ENCODE measurements at regions not wholly inside any gene's neighbourhood (a gene's known extent, or its start where the extent isn't known, plus 50 kb on each side); places are given as distances from the start of the nearest gene placed in this dataset.
"Not testable (repeated sequence)": the region's sequence is repeated elsewhere in the genome, so short reads cannot be mapped to it uniquely, and the experiment has no call there.

GRCh38 chr16:26395700-26396099, 671.0 kb upstream of the C16orf82 start:
- DNase-seq (ENCODE audit: low read depth): no peak

- no peak for DNase-seq (ENCODE audit: low read depth)
Observed at GRCh38 chr16:26396511-26397235, 670.1 kb upstream of the C16orf82 start.

- DNase-seq (ENCODE audit: low read depth): no peak
Observed at GRCh38 chr16:26413780-26414179, 652.9 kb upstream of the C16orf82 start.

GRCh38 chr16:26419458-26419857, 647.3 kb upstream of the C16orf82 start:
- DNase-seq (ENCODE audit: low read depth): not testable (repeated sequence)

- DNase-seq (ENCODE audit: low read depth): no peak
Observed at GRCh38 chr16:26430618-26431017, 636.1 kb upstream of the C16orf82 start.

- no peak for DNase-seq (ENCODE audit: low read depth)
Observed at GRCh38 chr16:26433807-26434206, 632.9 kb upstream of the C16orf82 start.

- no peak for DNase-seq (ENCODE audit: low read depth)
Observed at GRCh38 chr16:26441178-26441577, 625.5 kb upstream of the C16orf82 start.

GRCh38 chr16:26442321-26442720, 624.4 kb upstream of the C16orf82 start:
- DNase-seq (ENCODE audit: low read depth): no peak

- no peak for DNase-seq (ENCODE audit: low read depth)
Observed at GRCh38 chr16:26447570-26447969, 619.2 kb upstream of the C16orf82 start.

GRCh38 chr16:26453215-26453614, 613.5 kb upstream of the C16orf82 start:
- no peak for DNase-seq (ENCODE audit: low read depth)

GRCh38 chr16:26454102-26454501, 612.6 kb upstream of the C16orf82 start:
- no peak for DNase-seq (ENCODE audit: low read depth)

GRCh38 chr16:26456074-26456473, 610.7 kb upstream of the C16orf82 start:
- DNase-seq (ENCODE audit: low read depth): no peak

GRCh38 chr16:26457095-26457494, 609.6 kb upstream of the C16orf82 start:
- no peak for DNase-seq (ENCODE audit: low read depth)

GRCh38 chr16:26457882-26458281, 608.8 kb upstream of the C16orf82 start:
- DNase-seq (ENCODE audit: low read depth): no peak

GRCh38 chr16:26464576-26465266, 602.0 kb upstream of the C16orf82 start:
- no peak for DNase-seq (ENCODE audit: low read depth)

- DNase-seq (ENCODE audit: low read depth): not testable (repeated sequence)
Observed at GRCh38 chr16:26474405-26474804, 592.3 kb upstream of the C16orf82 start.

- DNase-seq (ENCODE audit: low read depth): no peak
Observed at GRCh38 chr16:26475596-26475995, 591.1 kb upstream of the C16orf82 start.

GRCh38 chr16:26491101-26491670, 575.5 kb upstream of the C16orf82 start:
- no peak for DNase-seq (ENCODE audit: low read depth)

GRCh38 chr16:26491962-26492361, 574.8 kb upstream of the C16orf82 start:
- DNase-seq (ENCODE audit: low read depth): no peak

GRCh38 chr16:26493751-26494150, 573.0 kb upstream of the C16orf82 start:
- DNase-seq (ENCODE audit: low read depth): no peak

- DNase-seq (ENCODE audit: low read depth): no peak
Observed at GRCh38 chr16:26497896-26498295, 568.8 kb upstream of the C16orf82 start.

GRCh38 chr16:26500326-26500725, 566.4 kb upstream of the C16orf82 start:
- no peak for DNase-seq (ENCODE audit: low read depth)

- DNase-seq (ENCODE audit: low read depth): no peak
Observed at GRCh38 chr16:26505496-26505895, 561.2 kb upstream of the C16orf82 start.
